Peyer's patch (tissue), 4 donors: ENCODE measurements at regions not wholly inside any gene's neighbourhood (a gene's known extent, or its start where the extent isn't known, plus 50 kb on each side); places are given as distances from the start of the nearest gene placed in this dataset.

Experiments used
- DNase-seq, 3 donors: peaks; one replicate each; pipeline ENCODE4 v3.0.0-alpha.2; 2017 to 2019
- H3K27ac ChIP-seq, 4 donors: fragments of 200-600 bp; sonication (generic); one replicate each; pipeline ENCODE4 v1.5.1; 2016 to 2019
- H3K27me3 ChIP-seq, 2 donors: fragments of 200-600 bp; sonication (generic); one replicate each; pipeline ENCODE4 v1.5.1; 2019
- H3K36me3 ChIP-seq, 3 donors: fragments of 200-600 bp; sonication (generic); one replicate each; pipeline ENCODE4 v1.5.1; 2016 to 2019
- H3K4me1 ChIP-seq, 4 donors: fragments of 200-600 bp; sonication (generic); one replicate each; pipeline ENCODE4 v1.5.1; 2016 to 2019
- H3K4me3 ChIP-seq, 4 donors: fragments of 200-600 bp; sonication (generic); 1 replicate in 3 of 4; 2 replicates in 1 of 4; pipeline ENCODE4 v1.5.1; 2016 to 2019; ENCODE audit warnings: mild to moderate bottlenecking in 1 of 4
- H3K9me3 ChIP-seq, 4 donors: fragments of 200-600 bp; sonication (generic); one replicate each; pipeline ENCODE4 v1.5.1; 2016 to 2019; ENCODE audit warnings: mild to moderate bottlenecking in 1 of 4
- POLR2A ChIP-seq, 2 donors: fragments of 450-650 bp; IDR thresholded peaks; one replicate each; pipeline ENCODE4 v1.5.1; 2017; ENCODE audit warnings: antibody characterized with exemption in 2 of 2, mild to moderate bottlenecking in 2 of 2, moderate library complexity in 2 of 2
- TF ChIP-seq, protein P1 (sequence below), 6 experiments: fragments of 450-650 bp in 4 of 6; fragments of 200-600 bp in 2 of 6; sonication (generic) in 1 of 6; IDR thresholded peaks; one replicate each; pipeline ENCODE4 v1.5.1; 2017 to 2019; ENCODE audit warnings: antibody characterized with exemption in 6 of 6, mild to moderate bottlenecking in 3 of 6, moderate library complexity in 1 of 6

DNA sequence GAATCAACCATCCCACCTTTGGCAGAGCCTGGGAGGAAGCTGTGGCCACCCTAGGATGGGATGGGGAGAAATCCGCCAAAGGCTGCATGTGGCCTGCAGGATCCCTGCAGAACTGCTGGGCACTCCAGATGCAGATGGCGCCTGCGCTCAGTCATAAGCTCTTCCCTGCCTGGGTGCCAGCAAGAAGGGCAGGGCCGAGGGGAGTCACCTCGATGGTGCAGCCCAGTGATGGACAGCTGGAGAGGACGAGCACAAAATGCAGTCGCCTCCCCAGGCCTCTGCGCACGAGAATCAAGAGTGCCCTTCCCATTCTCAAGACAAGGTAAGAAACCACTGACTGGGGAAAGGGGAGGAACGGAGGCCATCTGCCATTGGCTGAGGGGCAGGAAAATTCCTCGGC lies 693.6 kb downstream of the TBC1D22A start:
- no peaks in the 10 kb centered on the region for H3K27me3 ChIP-seq
- no peaks in the 10 kb centered on the region for H3K36me3 ChIP-seq
- H3K27ac ChIP-seq = no peak overlapping the region
- no peaks in the 10 kb centered on the region for H3K4me1 ChIP-seq
- H3K9me3 ChIP-seq = no peaks in the 10 kb centered on the region
- TF ChIP-seq, protein P1, sequence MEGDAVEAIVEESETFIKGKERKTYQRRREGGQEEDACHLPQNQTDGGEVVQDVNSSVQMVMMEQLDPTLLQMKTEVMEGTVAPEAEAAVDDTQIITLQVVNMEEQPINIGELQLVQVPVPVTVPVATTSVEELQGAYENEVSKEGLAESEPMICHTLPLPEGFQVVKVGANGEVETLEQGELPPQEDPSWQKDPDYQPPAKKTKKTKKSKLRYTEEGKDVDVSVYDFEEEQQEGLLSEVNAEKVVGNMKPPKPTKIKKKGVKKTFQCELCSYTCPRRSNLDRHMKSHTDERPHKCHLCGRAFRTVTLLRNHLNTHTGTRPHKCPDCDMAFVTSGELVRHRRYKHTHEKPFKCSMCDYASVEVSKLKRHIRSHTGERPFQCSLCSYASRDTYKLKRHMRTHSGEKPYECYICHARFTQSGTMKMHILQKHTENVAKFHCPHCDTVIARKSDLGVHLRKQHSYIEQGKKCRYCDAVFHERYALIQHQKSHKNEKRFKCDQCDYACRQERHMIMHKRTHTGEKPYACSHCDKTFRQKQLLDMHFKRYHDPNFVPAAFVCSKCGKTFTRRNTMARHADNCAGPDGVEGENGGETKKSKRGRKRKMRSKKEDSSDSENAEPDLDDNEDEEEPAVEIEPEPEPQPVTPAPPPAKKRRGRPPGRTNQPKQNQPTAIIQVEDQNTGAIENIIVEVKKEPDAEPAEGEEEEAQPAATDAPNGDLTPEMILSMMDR (IDR thresholded peaks at IDR 0.05) = no peak
- TF ChIP-seq POLR2A (IDR thresholded peaks at IDR 0.05) = no peak
- DNase-seq = no peak
- no peak overlapping the region for H3K4me3 ChIP-seq

DNA sequence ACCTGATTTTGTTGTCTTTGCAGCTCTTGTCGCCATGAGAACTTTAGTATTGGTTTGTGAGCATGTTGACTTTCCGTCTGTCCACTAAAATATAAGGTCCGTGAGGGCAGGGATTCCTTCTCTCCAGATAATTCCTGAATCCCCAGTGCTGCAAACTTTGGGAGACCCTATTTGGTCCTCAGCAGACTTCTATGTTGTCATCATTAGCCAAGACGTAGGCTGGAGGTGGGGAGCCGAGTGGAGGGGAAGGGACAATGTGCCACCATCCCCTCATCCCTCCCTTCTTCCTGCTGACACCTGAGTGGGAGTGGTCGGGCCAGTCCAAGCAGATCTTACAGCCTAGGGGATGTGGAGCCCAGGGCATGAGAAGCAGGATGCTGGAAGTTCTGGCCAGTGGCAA lies 690.6 kb downstream of the TBC1D22A start:
- Histone ChIP-seq H3K4me3 (no peak overlapping the region), H3K4me1 (no peaks in the 10 kb centered on the region), H3K27ac (no peak overlapping the region), H3K36me3 (no peaks in the 10 kb centered on the region), H3K27me3 (no peaks in the 10 kb centered on the region), H3K9me3 (no peaks in the 10 kb centered on the region)
- DNase-seq = no peak
- TF ChIP-seq POLR2A (IDR thresholded peaks at IDR 0.05) = no peak
- TF ChIP-seq, protein P1 (IDR thresholded peaks at IDR 0.05) = no peak

DNA sequence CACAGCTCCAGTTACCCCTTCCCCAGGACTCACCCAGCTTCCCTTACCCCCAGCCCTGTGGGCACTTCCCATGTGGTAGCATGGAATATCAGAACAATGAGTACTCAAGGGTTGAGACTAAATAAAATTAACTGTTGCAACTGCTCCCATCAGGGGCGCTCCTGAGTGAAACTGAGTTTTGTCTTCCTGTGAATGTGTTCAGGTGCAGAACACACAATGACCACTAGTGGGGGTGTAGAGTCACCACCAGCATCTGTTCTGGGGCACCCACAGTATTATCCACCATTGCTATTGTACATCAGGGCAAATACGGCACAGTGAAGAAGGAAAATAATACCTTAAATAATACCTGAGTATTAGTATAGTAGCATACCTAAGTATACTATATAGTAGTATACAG lies 689.7 kb downstream of the TBC1D22A start:
- no peaks in the 10 kb centered on the region for H3K4me1 ChIP-seq
- no peaks in the 10 kb centered on the region for H3K9me3 ChIP-seq
- no peaks in the 10 kb centered on the region for H3K36me3 ChIP-seq
- H3K27me3 ChIP-seq = no peaks in the 10 kb centered on the region
- no peak for TF ChIP-seq POLR2A (IDR thresholded peaks at IDR 0.05)
- TF ChIP-seq, protein P1 (IDR thresholded peaks at IDR 0.05) = peak in 3 of 6 experiments; percentile 19 to 33 (median 31)
- no peak for DNase-seq
- no peak overlapping the region for H3K4me3 ChIP-seq
- no peak overlapping the region for H3K27ac ChIP-seq

DNA sequence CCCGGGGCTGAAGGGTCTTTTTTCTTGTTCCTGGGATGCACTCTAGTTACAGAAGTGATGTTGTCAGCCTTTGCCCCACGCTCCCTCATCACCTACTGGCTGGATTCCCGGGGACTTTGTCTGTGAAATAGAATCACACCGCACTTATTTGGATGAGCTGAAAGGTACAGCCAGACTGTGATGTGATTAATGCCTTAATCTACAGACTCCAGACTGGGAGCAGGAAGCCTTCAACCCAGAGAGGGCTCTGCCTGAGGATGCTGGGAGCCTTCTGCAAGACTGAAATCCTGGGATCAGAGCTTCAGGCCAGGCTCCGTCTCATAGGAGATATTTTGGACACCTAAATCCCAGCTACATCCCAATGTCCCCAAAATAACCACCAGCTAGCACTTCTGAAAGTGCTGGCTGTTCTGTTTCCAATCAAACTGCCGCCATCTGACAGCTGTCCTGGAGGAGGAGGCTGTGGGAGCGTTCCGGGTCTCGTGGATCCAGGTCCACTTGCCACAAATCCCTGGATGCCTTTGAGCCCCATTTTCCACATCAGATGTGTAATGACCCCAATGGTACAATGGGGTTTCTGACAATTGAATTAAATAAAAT lies 688.5 kb downstream of the TBC1D22A start:
- Histone ChIP-seq H3K27ac (no peak overlapping the region), H3K9me3 (no peaks in the 10 kb centered on the region), H3K4me1 (no peaks in the 10 kb centered on the region), H3K27me3 (no peaks in the 10 kb centered on the region), H3K36me3 (no peaks in the 10 kb centered on the region), H3K4me3 (no peak overlapping the region)
- TF ChIP-seq POLR2A (IDR thresholded peaks at IDR 0.05) = no peak
- TF ChIP-seq, protein P1 (IDR thresholded peaks at IDR 0.05) = no peak
- DNase-seq = no peak

DNA sequence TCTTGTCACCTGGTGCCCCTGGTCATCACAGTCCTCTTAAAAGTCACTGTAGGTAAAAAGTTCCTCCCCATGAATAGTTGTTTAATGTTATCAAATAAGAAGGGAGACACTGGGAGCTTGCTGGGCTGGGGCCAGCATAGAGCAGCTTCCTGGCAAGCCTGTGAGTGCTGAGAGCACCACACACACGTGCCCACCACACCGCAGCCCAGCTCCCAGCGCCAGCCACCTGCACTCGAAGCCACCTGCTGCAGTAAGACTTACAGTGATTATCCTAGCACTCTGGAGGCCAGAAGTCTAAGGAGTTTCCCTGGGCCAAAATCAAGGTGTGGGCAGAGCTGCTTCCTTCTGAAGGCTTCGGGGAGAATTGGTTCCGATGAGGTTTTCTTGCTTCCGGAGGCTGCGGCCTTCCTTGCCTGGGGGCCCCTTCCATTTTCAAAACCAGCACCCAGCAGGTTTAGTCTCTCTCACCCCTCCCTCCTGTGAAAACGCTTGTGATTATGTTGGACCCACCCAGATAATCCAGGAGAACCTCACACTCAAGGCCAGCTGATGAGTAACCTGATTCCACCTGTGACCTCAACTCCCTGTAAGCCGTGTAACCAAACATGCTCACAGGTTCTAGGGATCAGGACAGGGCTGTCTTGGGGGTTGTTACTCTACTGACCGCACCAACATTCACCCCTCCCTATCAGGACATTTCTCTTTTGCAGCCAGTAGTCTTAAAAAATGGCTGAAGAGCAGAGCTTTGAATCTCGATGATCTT lies 687.2 kb downstream of the TBC1D22A start:
- H3K4me3 ChIP-seq = no peak overlapping the region
- H3K9me3 ChIP-seq = no peaks in the 10 kb centered on the region
- H3K27ac ChIP-seq = no peak overlapping the region
- TF ChIP-seq POLR2A (IDR thresholded peaks at IDR 0.05) = no peak
- TF ChIP-seq, protein P1 (IDR thresholded peaks at IDR 0.05) = no peak
- no peak for DNase-seq
- no peaks in the 10 kb centered on the region for H3K4me1 ChIP-seq
- H3K36me3 ChIP-seq = no peaks in the 10 kb centered on the region
- H3K27me3 ChIP-seq = no peaks in the 10 kb centered on the region
